GM18951 (cell line): ENCODE measurements at regions not wholly inside any gene's neighbourhood (a gene's known extent, or its start where the extent isn't known, plus 50 kb on each side); places are given as distances from the start of the nearest gene placed in this dataset.

Experiments used
- POLR2A ChIP-seq: IDR thresholded peaks from 4 replicates; pipeline ENCODE4 v1.6.1; 2011; ENCODE audit warnings: mild to moderate bottlenecking; ENCODE audit not compliant: insufficient read length, insufficient read depth; ENCODE audit errors: extremely low read depth
- in situ Hi-C: fragments of 300-500 bp; cut with MboI; formaldehyde crosslinking; loops from one replicate; pipeline ENCODE4 v1.12.0; 2022; ENCODE audit warnings: low sequenced_read_pairs, mixed read lengths, inconsistent platforms; ENCODE audit not compliant: unreplicated experiment

- no peak for TF ChIP-seq POLR2A
- in situ Hi-C loops = no loop called here
Observed at GRCh38 chr4:89586318-89586717, 250.6 kb downstream of the SNCA start.

GRCh38 chr4:89582756-89583505 is 254.0 kb downstream of the SNCA start:
- no peak for TF ChIP-seq POLR2A
- in situ Hi-C loops = no loop called here

GRCh38 chr4:89579771-89580170 is 257.2 kb downstream of the SNCA start:
- TF ChIP-seq POLR2A = no peak
- in situ Hi-C loops = no loop called here

DNA sequence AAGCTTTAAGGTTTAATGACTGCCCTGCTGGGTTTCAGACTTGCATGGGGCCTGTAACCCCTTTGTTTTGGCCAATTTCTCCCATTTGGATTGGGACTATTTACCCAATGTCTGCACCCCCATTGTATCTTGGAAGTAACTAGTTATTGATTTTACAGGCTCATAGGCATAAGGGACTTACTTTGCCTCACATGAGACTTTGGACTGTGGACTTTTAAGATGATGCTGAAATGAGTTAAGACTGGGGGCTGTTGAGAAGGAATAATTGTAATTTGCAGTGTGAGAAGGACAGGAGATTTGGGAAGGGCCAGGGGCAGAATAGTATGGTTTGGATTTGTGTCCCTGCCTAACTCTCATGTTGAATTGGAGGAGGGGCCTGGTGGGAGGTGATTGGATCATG is 260.7 kb downstream of the SNCA start:
- in situ Hi-C loops = no loop called here

GRCh38 chr4:89575840-89576239 is 261.1 kb downstream of the SNCA start:
- TF ChIP-seq POLR2A = no peak
- in situ Hi-C loops = no loop called here

More for the DNA sequence above, 260.7 kb downstream of the SNCA start:
- TF ChIP-seq POLR2A = no peak

GRCh38 chr4:89574176-89574575 is 262.8 kb downstream of the SNCA start:
- no peak for TF ChIP-seq POLR2A
- in situ Hi-C loops = no loop called here

GRCh38 chr4:89573656-89574055 is 263.3 kb downstream of the SNCA start:
- in situ Hi-C loops = no loop called here
- TF ChIP-seq POLR2A = no peak

DNA sequence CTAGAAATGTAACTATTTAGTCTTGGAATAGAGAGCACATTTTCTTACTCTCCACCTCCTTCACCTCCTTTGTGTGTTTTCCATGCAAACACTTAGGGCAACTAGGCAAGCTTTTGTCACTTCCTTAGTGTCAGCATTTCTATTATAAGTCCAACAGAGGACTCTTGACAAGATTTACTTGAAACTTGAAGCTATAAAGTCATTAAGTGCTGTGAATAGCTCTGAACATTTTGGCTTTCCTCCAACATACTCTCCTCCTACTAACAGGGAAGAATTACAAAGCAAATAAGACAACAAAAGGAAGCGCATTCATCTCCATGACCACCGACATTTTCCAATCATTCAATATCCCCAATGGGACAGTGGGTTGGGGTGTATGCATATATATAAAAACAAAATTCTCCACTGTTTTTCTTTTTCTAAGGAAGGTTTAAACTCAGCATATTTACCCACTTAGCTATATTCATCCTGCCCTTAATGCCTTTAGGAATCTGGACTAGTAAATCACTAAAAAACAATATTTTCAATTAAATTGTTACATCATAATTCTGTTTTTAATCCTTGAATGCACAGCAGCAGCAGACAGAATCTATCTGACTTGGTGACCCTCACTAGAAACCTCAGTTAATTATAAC is 264.6 kb downstream of the SNCA start:
- in situ Hi-C loops = no loop called here

GRCh38 chr4:89570931-89571330 is 263.3 kb upstream of the GPRIN3 start:
- no peak for TF ChIP-seq POLR2A
- in situ Hi-C loops = no loop called here

More for the DNA sequence above, 264.6 kb downstream of the SNCA start:
- TF ChIP-seq POLR2A = no peak

DNA sequence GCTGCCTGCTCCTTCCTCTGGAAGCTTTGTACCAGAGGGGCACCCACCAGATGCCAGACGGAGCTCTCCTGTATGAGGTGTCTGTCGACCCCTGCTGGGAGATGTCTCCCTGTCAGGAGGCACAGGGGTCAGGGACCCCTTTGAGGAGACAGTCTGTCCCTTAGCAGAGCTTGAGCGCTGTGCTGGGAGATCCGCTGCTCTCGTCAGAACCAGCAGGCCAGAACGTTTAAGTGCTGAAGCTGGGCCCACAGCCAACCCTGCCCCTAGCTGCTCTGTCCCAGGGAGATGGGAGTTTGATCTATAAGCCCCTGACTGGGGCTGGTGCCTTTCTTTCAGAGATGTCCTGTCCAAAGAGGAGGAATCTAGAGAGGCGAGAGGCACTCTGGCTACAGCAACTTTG is 260.3 kb upstream of the GPRIN3 start:
- in situ Hi-C loops = no loop called here
- TF ChIP-seq POLR2A = no peak

GRCh38 chr4:89563431-89563830 is 255.8 kb upstream of the GPRIN3 start:
- TF ChIP-seq POLR2A = no peak
- in situ Hi-C loops = no loop called here

- in situ Hi-C loops = no loop called here
- no peak for TF ChIP-seq POLR2A
Observed at GRCh38 chr4:89562746-89563145, 255.1 kb upstream of the GPRIN3 start.

- no peak for TF ChIP-seq POLR2A
- in situ Hi-C loops = no loop called here
Observed at GRCh38 chr4:89561048-89561447, 253.4 kb upstream of the GPRIN3 start.

DNA sequence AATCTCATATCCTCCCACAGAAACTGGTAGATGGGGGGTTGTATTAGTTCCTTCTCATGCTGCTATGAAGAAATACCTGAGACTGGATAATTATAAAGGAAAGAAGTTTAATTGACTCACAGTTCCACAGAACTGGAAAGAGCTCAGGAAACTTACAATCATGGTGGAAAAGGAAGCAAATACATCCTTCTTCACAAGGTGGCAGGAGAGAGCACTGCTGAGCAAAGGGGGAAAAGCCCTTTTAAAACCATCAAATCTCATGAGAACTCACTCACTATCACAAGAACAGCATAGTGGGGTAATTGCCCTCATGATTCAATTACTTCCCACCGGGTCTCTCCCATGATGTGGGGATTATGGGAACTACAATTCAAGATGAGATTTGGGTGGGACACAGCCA is 250.5 kb upstream of the GPRIN3 start:
- in situ Hi-C loops = no loop called here
- TF ChIP-seq POLR2A = no peak
